ENCODE measurements at regions not wholly inside any gene's neighbourhood (a gene's known extent, or its start where the extent isn't known, plus 50 kb on each side); places are given as distances from the start of the nearest gene placed in this dataset.

DNA sequence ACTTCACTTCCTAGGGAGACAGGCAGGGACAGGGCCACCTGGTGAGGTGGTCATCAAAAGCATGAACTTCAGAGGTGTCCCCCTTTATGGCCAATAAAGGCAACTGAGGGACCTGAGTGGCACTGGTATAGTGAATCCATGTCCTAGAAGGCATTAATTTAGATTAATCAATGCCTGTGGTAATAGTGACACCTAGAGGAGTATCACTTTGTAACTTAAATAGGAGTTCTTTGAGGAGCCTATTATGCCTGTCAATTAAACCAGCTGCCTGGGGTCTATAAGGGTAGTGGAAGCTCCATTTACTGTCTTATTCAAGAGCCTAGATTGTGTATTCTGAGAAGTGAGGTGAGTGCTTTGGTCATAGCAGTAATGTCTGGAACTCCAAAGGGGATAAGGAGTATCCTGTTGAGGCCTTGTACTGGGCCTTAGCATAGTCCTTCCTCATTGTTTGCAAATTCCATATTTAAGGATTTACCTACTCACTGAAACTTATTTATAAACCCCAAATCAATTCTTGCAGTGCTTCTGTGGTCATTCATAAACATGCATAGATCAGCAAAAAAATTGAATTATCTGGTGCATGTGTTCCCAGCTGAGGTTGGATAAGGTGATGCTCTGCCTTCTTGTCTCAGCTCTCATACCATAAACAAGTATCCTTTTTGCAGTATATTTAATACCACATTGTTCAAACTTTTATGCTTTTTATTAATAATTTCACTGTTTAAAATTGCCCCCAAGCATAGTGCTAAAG is 213.8 kb upstream of the RADX start:
- peak; percentile 12 for TF ChIP-seq CTCF (IDR thresholded peaks at IDR 0.05; ENCODE audit: low read depth, low read length, missing control alignments)
- no peak overlapping the region for H3K4me3 ChIP-seq (ENCODE audit: low read depth, low read length)
- in situ Hi-C loops (cut with HindIII; ENCODE audit: low sequenced_read_pairs): no loop called here
- peak; percentile 13 for DNase-seq (ENCODE audit: low read depth)

DNA sequence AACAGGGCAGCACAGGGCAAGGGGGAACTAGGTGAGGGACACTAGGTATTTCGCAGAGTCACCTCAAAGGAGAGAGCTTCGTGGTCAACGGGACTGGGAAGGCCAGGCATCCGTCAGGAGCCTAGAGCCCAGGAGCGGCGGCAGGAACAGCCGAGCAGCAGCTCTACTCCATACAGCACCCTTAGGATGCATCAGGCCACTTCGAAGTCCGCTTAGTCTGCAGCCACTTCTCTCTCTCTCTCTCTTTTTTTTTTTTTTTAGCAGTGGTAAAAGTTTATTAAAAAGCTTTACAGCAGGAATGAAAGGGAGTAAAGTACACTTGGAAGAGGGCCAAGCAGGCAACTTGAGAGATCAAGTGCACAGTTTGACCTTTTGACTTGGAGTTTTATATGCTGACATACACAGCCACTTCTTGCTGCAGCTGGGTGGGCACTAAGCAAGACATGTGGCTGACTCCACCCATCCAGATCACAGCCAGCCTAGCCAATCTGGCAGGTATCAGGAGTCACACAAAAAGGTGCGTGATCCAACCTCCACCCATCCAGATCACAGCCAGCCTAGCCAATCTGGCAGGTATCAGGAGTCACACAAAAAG is 209.7 kb upstream of the RADX start:
- in situ Hi-C loops (cut with HindIII; ENCODE audit: low sequenced_read_pairs): no loop called here
- DNase-seq (ENCODE audit: low read depth): no peak

DNA sequence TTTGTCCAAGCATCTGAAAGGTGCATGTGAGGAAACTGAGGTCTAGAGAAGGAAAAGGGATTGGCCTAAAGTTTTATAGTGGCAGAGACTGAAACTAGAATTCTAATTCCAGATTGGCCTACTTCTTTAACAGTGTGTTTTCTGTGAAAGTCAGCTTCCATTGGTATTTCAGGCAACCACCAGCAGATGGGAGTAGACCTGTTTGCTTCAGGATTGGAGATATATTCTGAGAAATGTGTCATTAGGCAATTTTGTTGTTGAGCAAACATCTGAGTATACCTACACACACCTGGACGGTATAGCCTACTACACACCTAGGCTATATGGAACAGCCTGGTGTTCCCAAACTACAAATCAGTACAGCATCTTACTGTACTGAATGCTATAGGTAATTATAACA is 207.3 kb upstream of the RADX start:
- no peak overlapping the region for H3K4me3 ChIP-seq (ENCODE audit: low read depth, low read length)
- in situ Hi-C loops (cut with HindIII; ENCODE audit: low sequenced_read_pairs): no loop called here
- TF ChIP-seq CTCF (IDR thresholded peaks at IDR 0.05; ENCODE audit: low read depth, low read length, missing control alignments): peak; percentile 19

More for the DNA sequence above, 209.7 kb upstream of the RADX start:
- H3K4me3 ChIP-seq (ENCODE audit: low read depth, low read length): no peak overlapping the region
- no peak for TF ChIP-seq CTCF (IDR thresholded peaks at IDR 0.05; ENCODE audit: low read depth, low read length, missing control alignments)

GRCh38 chrX:106415276-106415895 is 196.4 kb upstream of the RADX start:
- no peak overlapping the region for H3K4me3 ChIP-seq (ENCODE audit: low read depth, low read length)
- no peak for DNase-seq (ENCODE audit: low read depth)
- in situ Hi-C loops (cut with HindIII; ENCODE audit: low sequenced_read_pairs): no loop called here
- peak; percentile 72 for TF ChIP-seq CTCF (IDR thresholded peaks at IDR 0.05; ENCODE audit: low read depth, low read length, missing control alignments)

More for the DNA sequence above, 207.3 kb upstream of the RADX start:
- no peak for DNase-seq (ENCODE audit: low read depth)

- H3K4me3 ChIP-seq (ENCODE audit: low read depth, low read length): no peak overlapping the region
- DNase-seq (ENCODE audit: low read depth): no peak
- no peak for TF ChIP-seq CTCF (IDR thresholded peaks at IDR 0.05; ENCODE audit: low read depth, low read length, missing control alignments)
- in situ Hi-C loops (cut with HindIII; ENCODE audit: low sequenced_read_pairs): no loop called here
Observed at GRCh38 chrX:106436691-106437090, 175.1 kb upstream of the RADX start.

- no peak for TF ChIP-seq CTCF (IDR thresholded peaks at IDR 0.05; ENCODE audit: low read depth, low read length, missing control alignments)
- no peak overlapping the region for H3K4me3 ChIP-seq (ENCODE audit: low read depth, low read length)
- DNase-seq (ENCODE audit: low read depth): no peak
- in situ Hi-C loops (cut with HindIII; ENCODE audit: low sequenced_read_pairs): no loop called here
Observed at GRCh38 chrX:106437407-106437806, 174.4 kb upstream of the RADX start.
